Cardiac muscle cell (in vitro differentiated cells and primary cell): ENCODE measurements at regions not wholly inside any gene's neighbourhood (a gene's known extent, or its start where the extent isn't known, plus 50 kb on each side); places are given as distances from the start of the nearest gene placed in this dataset.

Experiments used
- DNase-seq, 2 donors: peaks; one replicate each; pipeline versions ENCODE4 v3.0.0 to v3.0.0-alpha.2; 2010 to 2017; ENCODE audit warnings: low read depth in 1 of 2, low spot score in 1 of 2
- H3K27ac ChIP-seq: fragments of 200-600 bp; sonication (generic); 2 replicates; pipeline ENCODE4 v1.5.1; 2016
- H3K27me3 ChIP-seq: fragments of 200-600 bp; sonication (generic); 2 replicates; pipeline ENCODE4 v1.6.0; 2016; ENCODE audit warnings: control low read depth
- H3K36me3 ChIP-seq: fragments of 200-600 bp; sonication (generic); 2 replicates; pipeline ENCODE4 v1.5.1; 2016; ENCODE audit warnings: control low read depth
- H3K4me1 ChIP-seq: fragments of 200-600 bp; sonication (generic); 2 replicates; pipeline ENCODE4 v1.8.1; 2017; ENCODE audit warnings: low read depth, mild to moderate bottlenecking, mixed run types
- H3K4me3 ChIP-seq: fragments of 200-600 bp; sonication (generic); 2 replicates; pipeline ENCODE4 v1.5.1; 2016; ENCODE audit warnings: mild to moderate bottlenecking
- H3K9me3 ChIP-seq: fragments of 200-600 bp; sonication (generic); 2 replicates; pipeline ENCODE4 v1.5.1; 2017; ENCODE audit warnings: low read depth, mild to moderate bottlenecking, control low read depth
- TF ChIP-seq, protein P1 (sequence below): IDR thresholded peaks from 2 replicates; pipeline ENCODE4 v1.5.1; 2012; ENCODE audit warnings: low read depth, mild to moderate bottlenecking, low read length

- TF ChIP-seq, protein P1, sequence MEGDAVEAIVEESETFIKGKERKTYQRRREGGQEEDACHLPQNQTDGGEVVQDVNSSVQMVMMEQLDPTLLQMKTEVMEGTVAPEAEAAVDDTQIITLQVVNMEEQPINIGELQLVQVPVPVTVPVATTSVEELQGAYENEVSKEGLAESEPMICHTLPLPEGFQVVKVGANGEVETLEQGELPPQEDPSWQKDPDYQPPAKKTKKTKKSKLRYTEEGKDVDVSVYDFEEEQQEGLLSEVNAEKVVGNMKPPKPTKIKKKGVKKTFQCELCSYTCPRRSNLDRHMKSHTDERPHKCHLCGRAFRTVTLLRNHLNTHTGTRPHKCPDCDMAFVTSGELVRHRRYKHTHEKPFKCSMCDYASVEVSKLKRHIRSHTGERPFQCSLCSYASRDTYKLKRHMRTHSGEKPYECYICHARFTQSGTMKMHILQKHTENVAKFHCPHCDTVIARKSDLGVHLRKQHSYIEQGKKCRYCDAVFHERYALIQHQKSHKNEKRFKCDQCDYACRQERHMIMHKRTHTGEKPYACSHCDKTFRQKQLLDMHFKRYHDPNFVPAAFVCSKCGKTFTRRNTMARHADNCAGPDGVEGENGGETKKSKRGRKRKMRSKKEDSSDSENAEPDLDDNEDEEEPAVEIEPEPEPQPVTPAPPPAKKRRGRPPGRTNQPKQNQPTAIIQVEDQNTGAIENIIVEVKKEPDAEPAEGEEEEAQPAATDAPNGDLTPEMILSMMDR: no peak
- Histone ChIP-seq H3K9me3 (no peaks in the 10 kb centered on the region), H3K4me3 (no peak overlapping the region), H3K36me3 (no peaks in the 10 kb centered on the region), H3K27me3 (peaks cover 9% of the 10 kb centered on the region), H3K4me1 (no peaks in the 10 kb centered on the region), H3K27ac (no peak overlapping the region)
- DNase-seq: no peak
These were observed 350.5 kb downstream of the MAN2A1 start for GRCh38 chr5:110040178-110040577.

- Histone ChIP-seq H3K4me3 (no peak overlapping the region), H3K27me3 (no peaks in the 10 kb centered on the region), H3K27ac (no peak overlapping the region), H3K36me3 (no peaks in the 10 kb centered on the region), H3K4me1 (no peaks in the 10 kb centered on the region), H3K9me3 (no peaks in the 10 kb centered on the region)
- DNase-seq: no peak
- TF ChIP-seq, protein P1: no peak
These were observed 353.3 kb downstream of the MAN2A1 start for GRCh38 chr5:110043025-110043424.

DNA sequence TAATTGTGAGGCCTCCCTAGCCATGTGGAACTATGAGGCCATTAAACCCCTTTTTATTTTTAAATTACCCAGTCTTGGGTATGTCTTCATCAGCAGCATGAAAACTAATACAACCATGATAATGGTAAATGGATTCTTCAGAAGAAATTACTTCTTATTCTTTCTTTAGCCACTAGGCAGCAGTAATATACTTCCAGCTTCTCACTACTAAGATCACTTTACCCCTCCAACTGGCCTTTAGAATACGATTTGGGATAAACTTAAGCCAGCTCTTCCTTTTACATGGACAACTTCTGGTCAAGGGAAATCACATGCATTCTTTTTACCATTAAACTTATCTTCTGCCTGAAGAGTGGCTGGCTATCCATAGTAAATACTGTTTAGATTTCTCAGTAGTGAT is 355.4 kb downstream of the MAN2A1 start:
- H3K36me3 ChIP-seq: no peaks in the 10 kb centered on the region
- H3K9me3 ChIP-seq: no peaks in the 10 kb centered on the region
- peaks cover 3% of the 10 kb centered on the region for H3K27me3 ChIP-seq
- no peak overlapping the region for H3K27ac ChIP-seq
- H3K4me3 ChIP-seq: no peak overlapping the region
- no peaks in the 10 kb centered on the region for H3K4me1 ChIP-seq
- peak in 1 of 2 donors; percentile 11 for DNase-seq
- TF ChIP-seq, protein P1: peak; percentile 8

DNA sequence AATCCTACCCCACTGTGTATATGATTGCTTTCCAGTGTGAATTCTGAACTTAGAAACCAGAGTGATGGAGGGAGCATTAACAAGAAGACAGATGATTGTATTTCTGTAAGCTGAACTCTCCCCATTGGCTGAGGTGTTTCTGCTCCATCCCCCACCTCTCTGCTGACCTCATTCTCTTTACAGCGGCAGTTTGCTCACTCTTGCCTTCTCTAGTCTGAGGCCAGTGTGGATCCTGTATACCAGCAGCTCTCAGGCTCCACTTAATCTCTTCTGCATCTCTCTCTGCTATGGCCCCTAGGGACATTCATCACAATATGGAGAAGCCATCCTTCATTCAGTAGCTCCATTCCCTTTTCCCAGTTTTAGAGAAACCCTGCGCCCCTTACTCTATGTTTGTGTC is 358.8 kb downstream of the MAN2A1 start:
- TF ChIP-seq, protein P1: no peak
- Histone ChIP-seq H3K27ac (no peak overlapping the region), H3K27me3 (peaks cover 6% of the 10 kb centered on the region), H3K4me1 (no peaks in the 10 kb centered on the region), H3K4me3 (no peak overlapping the region), H3K9me3 (no peaks in the 10 kb centered on the region), H3K36me3 (no peaks in the 10 kb centered on the region)
- DNase-seq: no peak

DNA sequence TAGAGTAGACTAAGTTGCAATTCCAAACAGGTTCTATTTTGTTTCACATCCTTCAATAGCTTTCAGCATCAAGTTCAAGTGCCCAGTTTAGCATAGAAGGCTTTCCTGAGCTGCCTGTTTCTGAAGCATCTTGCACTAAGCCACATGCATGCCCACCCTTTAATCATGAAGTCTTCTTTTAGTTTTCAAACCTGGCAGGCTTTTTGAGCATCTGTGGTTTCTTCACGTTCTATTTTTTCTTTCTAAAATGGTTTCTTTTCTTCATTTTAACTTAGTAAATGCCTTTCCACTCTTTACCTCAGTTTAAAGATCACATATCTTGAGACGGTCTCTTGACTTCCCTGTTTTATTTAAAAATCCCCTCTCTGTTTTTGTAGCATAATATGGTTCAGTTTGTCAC is 360.1 kb downstream of the MAN2A1 start:
- Histone ChIP-seq H3K4me1 (no peaks in the 10 kb centered on the region), H3K27me3 (peaks cover 6% of the 10 kb centered on the region), H3K36me3 (no peaks in the 10 kb centered on the region), H3K4me3 (no peak overlapping the region), H3K9me3 (no peaks in the 10 kb centered on the region), H3K27ac (no peak overlapping the region)
- DNase-seq: no peak
- TF ChIP-seq, protein P1: no peak
